ENCODE measurements at regions not wholly inside any gene's neighbourhood (a gene's known extent, or its start where the extent isn't known, plus 50 kb on each side); places are given as distances from the start of the nearest gene placed in this dataset.

DNA sequence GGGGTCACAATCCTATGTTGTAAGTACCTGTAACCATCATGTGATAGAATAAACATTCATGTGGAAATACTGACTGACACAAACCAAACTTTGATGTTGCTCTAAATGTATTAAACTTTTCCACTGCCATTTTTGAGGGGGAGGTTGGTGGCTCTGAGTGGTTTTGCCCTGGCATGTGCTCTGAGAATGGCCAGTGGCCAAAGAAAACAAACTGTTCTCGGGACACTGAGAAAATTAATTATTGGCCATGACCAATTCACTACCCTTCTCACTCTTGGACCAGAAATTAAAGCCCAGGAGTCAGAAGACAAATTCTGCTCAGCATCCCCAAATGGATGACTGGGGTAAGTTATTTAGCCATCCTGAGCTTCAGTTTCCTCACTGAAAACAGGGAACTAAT lies 195.9 kb downstream of the XPNPEP1 start:
- TF ChIP-seq, protein P1, sequence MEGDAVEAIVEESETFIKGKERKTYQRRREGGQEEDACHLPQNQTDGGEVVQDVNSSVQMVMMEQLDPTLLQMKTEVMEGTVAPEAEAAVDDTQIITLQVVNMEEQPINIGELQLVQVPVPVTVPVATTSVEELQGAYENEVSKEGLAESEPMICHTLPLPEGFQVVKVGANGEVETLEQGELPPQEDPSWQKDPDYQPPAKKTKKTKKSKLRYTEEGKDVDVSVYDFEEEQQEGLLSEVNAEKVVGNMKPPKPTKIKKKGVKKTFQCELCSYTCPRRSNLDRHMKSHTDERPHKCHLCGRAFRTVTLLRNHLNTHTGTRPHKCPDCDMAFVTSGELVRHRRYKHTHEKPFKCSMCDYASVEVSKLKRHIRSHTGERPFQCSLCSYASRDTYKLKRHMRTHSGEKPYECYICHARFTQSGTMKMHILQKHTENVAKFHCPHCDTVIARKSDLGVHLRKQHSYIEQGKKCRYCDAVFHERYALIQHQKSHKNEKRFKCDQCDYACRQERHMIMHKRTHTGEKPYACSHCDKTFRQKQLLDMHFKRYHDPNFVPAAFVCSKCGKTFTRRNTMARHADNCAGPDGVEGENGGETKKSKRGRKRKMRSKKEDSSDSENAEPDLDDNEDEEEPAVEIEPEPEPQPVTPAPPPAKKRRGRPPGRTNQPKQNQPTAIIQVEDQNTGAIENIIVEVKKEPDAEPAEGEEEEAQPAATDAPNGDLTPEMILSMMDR (IDR thresholded peaks at IDR 0.05; ENCODE audit: insufficient read depth, low read length, poor library complexity, severe bottlenecking), result no peak
- Histone ChIP-seq H3K36me3 (ENCODE audit: control insufficient read depth, insufficient read depth, low read length) (no peaks in the 10 kb centered on the region), H3K4me3 (replicated peaks; ENCODE audit: low read depth, low read length) (no peak overlapping the region), H3K27me3 (replicated peaks; ENCODE audit: control insufficient read depth, insufficient read depth, low read length) (no peaks in the 10 kb centered on the region)
- no peak for DNase-seq (ENCODE audit: extremely low read depth, insufficient read length)

DNA sequence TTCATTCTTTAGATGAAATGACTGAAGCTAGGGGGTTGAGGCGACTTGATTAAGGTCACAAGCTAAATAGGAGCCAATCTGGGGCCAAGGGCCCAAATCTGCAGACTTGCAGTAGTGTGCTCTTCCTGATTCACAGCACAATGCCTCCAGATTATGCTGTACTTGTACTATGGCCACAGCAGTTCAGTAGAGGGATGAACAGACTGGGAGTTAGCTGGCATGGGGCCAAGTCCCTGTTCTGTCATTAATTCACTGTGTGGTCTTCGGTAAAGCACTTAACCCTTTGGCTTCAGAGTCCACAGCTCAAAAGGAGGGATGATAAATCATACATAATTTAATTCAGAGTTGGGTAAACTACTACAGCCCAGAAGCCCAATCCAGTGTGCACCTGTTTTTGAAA lies 196.8 kb downstream of the XPNPEP1 start:
- no peak overlapping the region for H3K4me3 ChIP-seq (replicated peaks; ENCODE audit: low read depth, low read length)
- TF ChIP-seq, protein P1 (IDR thresholded peaks at IDR 0.05; ENCODE audit: insufficient read depth, low read length, poor library complexity, severe bottlenecking), result no peak
- H3K36me3 ChIP-seq (ENCODE audit: control insufficient read depth, insufficient read depth, low read length), result no peaks in the 10 kb centered on the region
- no peak for DNase-seq (ENCODE audit: extremely low read depth, insufficient read length)
- H3K27me3 ChIP-seq (replicated peaks; ENCODE audit: control insufficient read depth, insufficient read depth, low read length), result no peaks in the 10 kb centered on the region

DNA sequence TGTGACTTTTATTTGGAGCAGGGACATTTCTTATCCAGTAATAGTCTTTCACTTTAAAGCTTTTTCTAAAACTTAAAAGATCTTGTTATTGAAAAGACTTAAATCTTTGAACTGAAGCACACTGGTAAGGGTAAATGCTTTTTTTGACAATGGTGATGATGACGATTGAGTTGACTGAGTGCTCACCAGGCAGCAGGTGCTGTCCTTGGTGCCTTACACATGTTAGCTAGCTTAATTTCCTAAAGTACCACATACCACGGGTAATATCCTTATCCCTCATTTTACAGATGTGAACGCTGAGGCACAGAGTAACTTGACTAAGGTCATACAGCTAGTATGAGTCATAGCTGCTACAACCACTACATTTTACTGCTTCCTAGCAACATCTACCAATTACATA lies 200.0 kb downstream of the XPNPEP1 start:
- DNase-seq (ENCODE audit: extremely low read depth, insufficient read length), result no peak
- no peak overlapping the region for H3K4me3 ChIP-seq (replicated peaks; ENCODE audit: low read depth, low read length)
- no peaks in the 10 kb centered on the region for H3K36me3 ChIP-seq (ENCODE audit: control insufficient read depth, insufficient read depth, low read length)
- TF ChIP-seq, protein P1 (IDR thresholded peaks at IDR 0.05; ENCODE audit: insufficient read depth, low read length, poor library complexity, severe bottlenecking), result no peak
- no peaks in the 10 kb centered on the region for H3K27me3 ChIP-seq (replicated peaks; ENCODE audit: control insufficient read depth, insufficient read depth, low read length)

DNA sequence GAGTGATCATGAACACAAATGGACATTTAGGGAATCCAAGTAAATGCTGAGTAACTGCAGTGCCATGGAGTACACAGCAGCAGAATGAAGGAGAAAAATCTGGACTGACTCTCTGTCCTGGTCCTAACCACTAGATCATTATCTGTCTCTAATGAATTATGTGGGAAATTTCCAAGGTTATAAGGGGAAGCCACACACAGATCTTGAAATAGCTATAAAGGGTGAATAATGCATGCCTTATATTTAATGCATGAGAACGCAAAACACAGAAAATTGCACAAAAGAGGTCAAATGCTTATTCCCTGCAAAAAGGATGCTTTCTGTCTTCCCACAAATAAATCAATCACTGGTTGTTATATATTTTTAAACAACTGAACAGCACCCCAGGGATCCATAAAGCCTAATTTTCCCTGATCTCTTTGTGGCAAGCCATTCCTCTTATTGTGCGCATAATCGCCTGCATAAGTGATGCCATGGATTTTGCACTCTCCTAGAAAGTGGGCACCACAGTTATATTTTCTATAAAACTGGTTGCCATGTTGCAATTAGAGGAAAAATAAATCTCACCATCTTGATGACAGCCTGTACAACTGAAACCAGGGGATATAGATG lies 201.8 kb downstream of the XPNPEP1 start:
- TF ChIP-seq, protein P1 (IDR thresholded peaks at IDR 0.05; ENCODE audit: insufficient read depth, low read length, poor library complexity, severe bottlenecking), result no peak
- H3K27me3 ChIP-seq (replicated peaks; ENCODE audit: control insufficient read depth, insufficient read depth, low read length), result no peaks in the 10 kb centered on the region
- DNase-seq (ENCODE audit: extremely low read depth, insufficient read length), result no peak
- H3K4me3 ChIP-seq (replicated peaks; ENCODE audit: low read depth, low read length), result no peak overlapping the region
- H3K36me3 ChIP-seq (ENCODE audit: control insufficient read depth, insufficient read depth, low read length), result no peaks in the 10 kb centered on the region

DNA sequence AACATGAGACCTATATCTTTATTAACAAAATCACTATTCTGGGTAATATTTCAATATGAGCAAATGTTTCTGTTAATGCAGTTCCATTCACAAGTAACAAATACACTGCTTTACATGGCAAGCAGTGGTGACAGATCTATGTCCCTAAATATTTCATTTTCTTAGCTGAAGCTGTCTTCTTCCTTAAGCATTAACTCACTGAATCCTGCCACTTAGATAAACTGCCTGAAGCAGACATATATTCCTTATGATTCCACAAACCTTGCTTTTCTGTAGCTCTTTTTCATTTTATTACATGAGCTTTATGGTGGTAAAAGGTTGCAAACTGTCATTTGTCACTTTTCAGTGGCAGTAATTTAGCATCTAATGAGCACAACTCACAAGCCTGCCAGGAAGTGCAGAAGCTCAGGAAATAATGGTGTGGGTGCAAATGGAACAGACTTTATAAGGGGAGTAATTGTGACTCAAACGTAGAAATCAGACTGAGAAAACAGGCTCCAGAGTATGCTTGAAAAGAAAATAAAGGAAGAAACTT lies 217.2 kb downstream of the XPNPEP1 start:
- no peaks in the 10 kb centered on the region for H3K36me3 ChIP-seq (ENCODE audit: control insufficient read depth, insufficient read depth, low read length)
- no peak for DNase-seq (ENCODE audit: extremely low read depth, insufficient read length)

More for the DNA sequence above, 217.2 kb downstream of the XPNPEP1 start:
- Histone ChIP-seq H3K4me3 (replicated peaks; ENCODE audit: low read depth, low read length) (no peak overlapping the region), H3K27me3 (replicated peaks; ENCODE audit: control insufficient read depth, insufficient read depth, low read length) (no peaks in the 10 kb centered on the region)
- TF ChIP-seq, protein P1 (IDR thresholded peaks at IDR 0.05; ENCODE audit: insufficient read depth, low read length, poor library complexity, severe bottlenecking), result no peak

Data from GM06990 (cell line).